ENCODE measurements at regions not wholly inside any gene's neighbourhood (a gene's known extent, or its start where the extent isn't known, plus 50 kb on each side); places are given as distances from the start of the nearest gene placed in this dataset.

GRCh38 chr2:7476371-7476770 lies 559.2 kb downstream of the RNF144A start:
- Histone ChIP-seq H3K9me3 (no peaks in the 10 kb centered on the region), H3K4me1 (no peaks in the 10 kb centered on the region), H3K27me3 (no peaks in the 10 kb centered on the region), H3K27ac (no peak overlapping the region), H3K4me3 (no peak overlapping the region), H3K36me3 (no peaks in the 10 kb centered on the region)
- no peak for DNase-seq
- intact Hi-C loops (cut with DNase I) = no loop called here
- TF ChIP-seq POLR2A (IDR thresholded peaks at IDR 0.05) (no peak), CTCF (IDR thresholded peaks at IDR 0.05) (no peak)

- Histone ChIP-seq H3K9me3 (no peaks in the 10 kb centered on the region), H3K4me1 (no peaks in the 10 kb centered on the region), H3K27me3 (no peaks in the 10 kb centered on the region), H3K4me3 (no peak overlapping the region), H3K36me3 (no peaks in the 10 kb centered on the region), H3K27ac (no peak overlapping the region)
- intact Hi-C loops (cut with DNase I) = no loop called here
- no peak for DNase-seq
- TF ChIP-seq POLR2A (IDR thresholded peaks at IDR 0.05) (no peak), CTCF (IDR thresholded peaks at IDR 0.05) (no peak)
Measured at GRCh38 chr2:7479603-7480002, 562.4 kb downstream of the RNF144A start.

GRCh38 chr2:7480431-7480830 lies 563.2 kb downstream of the RNF144A start:
- no peaks in the 10 kb centered on the region for H3K36me3 ChIP-seq
- H3K4me1 ChIP-seq = no peaks in the 10 kb centered on the region
- no peak overlapping the region for H3K4me3 ChIP-seq
- no peak overlapping the region for H3K27ac ChIP-seq
- H3K27me3 ChIP-seq = no peaks in the 10 kb centered on the region
- intact Hi-C loops (cut with DNase I) = no loop called here
- no peak for TF ChIP-seq POLR2A (IDR thresholded peaks at IDR 0.05)
- TF ChIP-seq CTCF (IDR thresholded peaks at IDR 0.05) = no peak
- no peak for DNase-seq
- no peaks in the 10 kb centered on the region for H3K9me3 ChIP-seq

- WGBS, 2 donors = 66 to 74% methylated on average over 5 of the region's 5 CpGs
Measured at GRCh38 chr2:7490672-7491071, 573.5 kb downstream of the RNF144A start.

GRCh38 chr2:7492719-7493118 lies 575.5 kb downstream of the RNF144A start:
- Histone ChIP-seq H3K27me3 (no peaks in the 10 kb centered on the region), H3K36me3 (no peaks in the 10 kb centered on the region), H3K27ac (no peak overlapping the region), H3K4me1 (no peaks in the 10 kb centered on the region), H3K9me3 (no peaks in the 10 kb centered on the region), H3K4me3 (no peak overlapping the region)
- intact Hi-C loops (cut with DNase I) = no loop called here
- no peak for DNase-seq
- TF ChIP-seq POLR2A (IDR thresholded peaks at IDR 0.05) (no peak), CTCF (IDR thresholded peaks at IDR 0.05) (no peak)
- 71 to 95% methylated on average over 1 of the region's 1 CpG for WGBS, 2 donors

More at GRCh38 chr2:7490672-7491071, 573.5 kb downstream of the RNF144A start:
- no peak for DNase-seq
- Histone ChIP-seq H3K27me3 (no peaks in the 10 kb centered on the region), H3K27ac (no peak overlapping the region), H3K4me1 (no peaks in the 10 kb centered on the region), H3K9me3 (no peaks in the 10 kb centered on the region), H3K4me3 (no peak overlapping the region), H3K36me3 (no peaks in the 10 kb centered on the region)
- no peak for TF ChIP-seq CTCF (IDR thresholded peaks at IDR 0.05)
- TF ChIP-seq POLR2A (IDR thresholded peaks at IDR 0.05) = no peak
- intact Hi-C loops (cut with DNase I) = no loop called here
